Neuronal stem cell (in vitro differentiated cells): ENCODE measurements at regions not wholly inside any gene's neighbourhood (a gene's known extent, or its start where the extent isn't known, plus 50 kb on each side); places are given as distances from the start of the nearest gene placed in this dataset.

Experiments
- DNase-seq: peaks from one replicate; pipeline ENCODE4 v3.0.0-alpha.2; 2013; ENCODE audit warnings: low spot score
- H2AFZ ChIP-seq: one replicate; pipeline ENCODE4 v1.6.1; 2013; ENCODE audit warnings: mild to moderate bottlenecking, low read length, inconsistent platforms
- H2AK5ac ChIP-seq: 2 replicates; pipeline ENCODE4 v1.6.1; 2013; ENCODE audit warnings: low read depth, mild to moderate bottlenecking, inconsistent platforms, low read length, moderate library complexity, mixed read lengths
- H2BK120ac ChIP-seq: 2 replicates; pipeline ENCODE4 v1.6.1; 2013; ENCODE audit warnings: low read depth, mild to moderate bottlenecking, inconsistent platforms, low read length, moderate library complexity, mixed read lengths
- H2BK12ac ChIP-seq: one replicate; pipeline ENCODE4 v1.6.1; 2013; ENCODE audit warnings: low read length, inconsistent platforms
- H2BK15ac ChIP-seq: 2 replicates; pipeline ENCODE4 v1.6.1; 2013; ENCODE audit warnings: mild to moderate bottlenecking, low read length, inconsistent platforms, mixed read lengths
- H2BK5ac ChIP-seq: one replicate; pipeline ENCODE4 v1.6.1; 2013; ENCODE audit warnings: inconsistent platforms, mild to moderate bottlenecking, low read length, moderate library complexity
- H3K14ac ChIP-seq: one replicate; pipeline ENCODE4 v1.6.1; 2013; ENCODE audit warnings: low read length, inconsistent platforms
- H3K18ac ChIP-seq: 2 replicates; pipeline ENCODE4 v1.6.1; 2013; ENCODE audit warnings: low read length, inconsistent platforms
- H3K23ac ChIP-seq: 2 replicates; pipeline ENCODE4 v1.6.1; 2013; ENCODE audit warnings: low read depth, mild to moderate bottlenecking, mixed read lengths, low read length, inconsistent platforms; ENCODE audit not compliant: poor library complexity
- H3K27ac ChIP-seq: replicated peaks from 3 replicates; pipeline ENCODE4 v1.5.1; 2013; ENCODE audit warnings: low read length, inconsistent platforms
- H3K27me3 ChIP-seq, 3 experiments: 2 replicates each; pipeline ENCODE4 v1.6.1; 2013; ENCODE audit warnings: low read length in 3 of 3, mild to moderate bottlenecking in 2 of 3, inconsistent platforms in 1 of 3, low read depth in 1 of 3, mixed read lengths in 1 of 3, moderate library complexity in 1 of 3; ENCODE audit not compliant: control insufficient read depth in 3 of 3, insufficient read depth in 3 of 3
- H3K36me3 ChIP-seq, 2 donors: replicated peaks in 1 of 2; 2 replicates each; pipeline ENCODE4 v1.6.1; 2013; ENCODE audit warnings: low read length in 2 of 2; ENCODE audit not compliant: control insufficient read depth in 2 of 2, insufficient read depth in 2 of 2
- H3K4ac ChIP-seq: 2 replicates; pipeline ENCODE4 v1.6.1; 2013; ENCODE audit warnings: inconsistent platforms, mild to moderate bottlenecking, low read length, moderate library complexity
- H3K4me1 ChIP-seq, 2 donors: 1 replicate in 1 of 2; 2 replicates in 1 of 2; pipeline ENCODE4 v1.6.1; 2013; ENCODE audit warnings: low read length in 2 of 2, low read depth in 1 of 2; ENCODE audit not compliant: control insufficient read depth in 2 of 2, insufficient read depth in 1 of 2
- H3K4me2 ChIP-seq: one replicate; pipeline ENCODE4 v1.6.1; 2013; ENCODE audit warnings: mild to moderate bottlenecking, low read length, inconsistent platforms; ENCODE audit not compliant: insufficient read depth, poor library complexity, severe bottlenecking
- H3K4me3 ChIP-seq, 2 donors: 2 replicates each; pipeline ENCODE4 v1.5.1; 2013; ENCODE audit warnings: low read length in 2 of 2, mild to moderate bottlenecking in 2 of 2, inconsistent platforms in 1 of 2, moderate library complexity in 1 of 2
- H3K79me1 ChIP-seq: one replicate; pipeline ENCODE4 v1.6.1; 2013; ENCODE audit warnings: low read depth, mild to moderate bottlenecking, inconsistent platforms, low read length, moderate library complexity
- H3K9ac ChIP-seq: one replicate; pipeline ENCODE4 v1.6.1; 2013; ENCODE audit warnings: mild to moderate bottlenecking, low read depth, low read length, inconsistent platforms; ENCODE audit not compliant: poor library complexity
- H3K9me3 ChIP-seq, 2 donors: replicated peaks in 1 of 2; 2 replicates each; pipeline versions ENCODE3 to v1.6.1; 2013; ENCODE audit warnings: low read length in 2 of 2, mild to moderate bottlenecking in 2 of 2, inconsistent platforms in 1 of 2, low read depth in 1 of 2, mixed read lengths in 1 of 2, moderate library complexity in 1 of 2; ENCODE audit not compliant: control insufficient read depth in 2 of 2, insufficient read depth in 1 of 2
- H4K8ac ChIP-seq: one replicate; pipeline ENCODE4 v1.6.1; 2013; ENCODE audit warnings: low read depth, mild to moderate bottlenecking, inconsistent platforms, low read length, moderate library complexity
- H4K91ac ChIP-seq: one replicate; pipeline ENCODE4 v1.6.1; 2013; ENCODE audit warnings: low read length, low read depth, mild to moderate bottlenecking, inconsistent platforms; ENCODE audit not compliant: poor library complexity
- WGBS, 2 donors: extraction: QIAGEN DNeasy Blood & Tissue Kit; methylation state at CpG; one replicate each; pipeline ENCODE4 v1.1.7; 2013; ENCODE audit warnings: missing lambda C conversion rate in 2 of 2, mixed read lengths in 1 of 2; ENCODE audit not compliant: insufficient read length in 2 of 2, insufficient replicate concordance in 1 of 2; ENCODE audit errors: extremely low coverage in 2 of 2; 5-methylcytosine and 5-hydroxymethylcytosine counted together

GRCh38 chr6:113258771-113259170, 598.4 kb upstream of the MARCKS start:
- Histone ChIP-seq H3K18ac (no peak overlapping the region), H3K9me3 (peaks cover 4 to 26% of the 10 kb centered on the region in 2 donors), H3K79me1 (no peaks in the 10 kb centered on the region), H4K8ac (no peak overlapping the region), H2BK15ac (no peak overlapping the region), H2AFZ (peak overlapping the region; percentile 57), H3K4me3 (peak overlapping the region in 1 of 2 donors; percentile 7), H3K4me1 (peaks cover 0 to 2% of the 10 kb centered on the region in 2 donors), H3K36me3 (no peaks in the 10 kb centered on the region), H2BK12ac (no peak overlapping the region), H3K14ac (no peak overlapping the region), H3K23ac (no peak overlapping the region), H3K4me2 (no peak overlapping the region), H2AK5ac (no peak overlapping the region), H3K9ac (no peak overlapping the region), H3K27ac (no peak overlapping the region), H4K91ac (no peak overlapping the region), H2BK5ac (no peak overlapping the region), H3K4ac (no peak overlapping the region), H2BK120ac (no peak overlapping the region), H3K27me3 (no peaks in the 10 kb centered on the region)
- no CpG with 5 or more reads among the region's 1 CpG for WGBS, 2 donors
- DNase-seq, result no peak

GRCh38 chr6:113271437-113271836, 585.7 kb upstream of the MARCKS start:
- Histone ChIP-seq H3K9me3 (peaks cover 6 to 40% of the 10 kb centered on the region in 2 donors), H3K9ac (no peak overlapping the region), H2AFZ (no peak overlapping the region), H2BK12ac (no peak overlapping the region), H3K14ac (no peak overlapping the region), H3K27me3 (no peaks in the 10 kb centered on the region), H4K91ac (no peak overlapping the region), H2AK5ac (no peak overlapping the region), H3K23ac (no peak overlapping the region), H2BK15ac (no peak overlapping the region), H3K27ac (no peak overlapping the region), H3K79me1 (no peaks in the 10 kb centered on the region), H3K4ac (no peak overlapping the region), H4K8ac (no peak overlapping the region), H2BK5ac (no peak overlapping the region), H3K36me3 (peaks cover 0 to 3% of the 10 kb centered on the region in 2 donors), H3K4me1 (no peaks in the 10 kb centered on the region), H3K18ac (no peak overlapping the region), H3K4me3 (no peak overlapping the region), H2BK120ac (no peak overlapping the region), H3K4me2 (no peak overlapping the region)
- no peak for DNase-seq

- Histone ChIP-seq H3K36me3 (no peaks in the 10 kb centered on the region), H3K4me2 (no peak overlapping the region), H3K9me3 (peaks cover 0 to 4% of the 10 kb centered on the region in 2 donors), H2BK120ac (no peak overlapping the region), H2AK5ac (no peak overlapping the region), H3K79me1 (no peaks in the 10 kb centered on the region), H2BK12ac (no peak overlapping the region), H3K4me3 (no peak overlapping the region), H3K27ac (no peak overlapping the region), H2AFZ (no peak overlapping the region), H3K18ac (no peak overlapping the region), H3K4me1 (peaks cover 0 to 6% of the 10 kb centered on the region in 2 donors), H2BK5ac (no peak overlapping the region), H3K14ac (no peak overlapping the region), H3K9ac (no peak overlapping the region), H4K91ac (no peak overlapping the region), H3K23ac (no peak overlapping the region), H3K27me3 (no peaks in the 10 kb centered on the region), H4K8ac (no peak overlapping the region), H2BK15ac (no peak overlapping the region), H3K4ac (no peak overlapping the region)
- no CpG with 5 or more reads among the region's 2 CpGs for WGBS, 2 donors
- DNase-seq, result no peak
Measured at GRCh38 chr6:113276601-113277000, 580.5 kb upstream of the MARCKS start.

GRCh38 chr6:113277111-113277510, 580.0 kb upstream of the MARCKS start:
- H3K79me1 ChIP-seq, result no peaks in the 10 kb centered on the region
- DNase-seq, result no peak
- no peak overlapping the region for H3K9ac ChIP-seq
- H2BK5ac ChIP-seq, result no peak overlapping the region
- H3K36me3 ChIP-seq, result no peaks in the 10 kb centered on the region
- no peak overlapping the region for H2BK15ac ChIP-seq
- H3K4me3 ChIP-seq, result no peak overlapping the region
- no peaks in the 10 kb centered on the region for H3K27me3 ChIP-seq
- WGBS, 2 donors, result no CpG with 5 or more reads among the region's 1 CpG
- no peak overlapping the region for H3K18ac ChIP-seq
- H3K4me1 ChIP-seq, result peaks cover 0 to 6% of the 10 kb centered on the region in 2 donors
- H3K14ac ChIP-seq, result no peak overlapping the region
- no peak overlapping the region for H4K91ac ChIP-seq
- H2AFZ ChIP-seq, result no peak overlapping the region
- H3K23ac ChIP-seq, result no peak overlapping the region
- no peak overlapping the region for H2BK120ac ChIP-seq
- H4K8ac ChIP-seq, result no peak overlapping the region
- H2BK12ac ChIP-seq, result no peak overlapping the region
- H2AK5ac ChIP-seq, result no peak overlapping the region
- no peak overlapping the region for H3K4me2 ChIP-seq
- no peak overlapping the region for H3K4ac ChIP-seq
- H3K27ac ChIP-seq, result no peak overlapping the region
- peaks cover 0 to 4% of the 10 kb centered on the region in 2 donors for H3K9me3 ChIP-seq
